HFFc6 (cell line): ENCODE measurements at regions not wholly inside any gene's neighbourhood (a gene's known extent, or its start where the extent isn't known, plus 50 kb on each side); places are given as distances from the start of the nearest gene placed in this dataset.
A peak's percentile ranks its signal among the peaks of the same experiment; 100 is the strongest.

Experiments
- DNase-seq: peaks from one replicate; pipeline ENCODE4 v3.0.0-alpha.2; 2018
- H3K27ac Mint-ChIP-seq: 2 replicates; pipeline ENCODE4 v1.8.0; 2020; ENCODE audit warnings: mild to moderate bottlenecking, mixed read lengths
- H3K27me3 Mint-ChIP-seq: 2 replicates; pipeline ENCODE4 v1.8.0; 2021; ENCODE audit warnings: mild to moderate bottlenecking, moderate library complexity, mixed read lengths; ENCODE audit not compliant: insufficient read depth
- H3K36me3 Mint-ChIP-seq: 2 replicates; pipeline ENCODE4 v1.8.0; 2021; ENCODE audit warnings: low read depth, mixed read lengths
- H3K4me1 Mint-ChIP-seq: 2 replicates; pipeline ENCODE4 v1.8.0; 2020; ENCODE audit warnings: low read depth, mixed read lengths
- H3K4me3 Mint-ChIP-seq: 2 replicates; pipeline ENCODE4 v1.8.0; 2020; ENCODE audit warnings: mild to moderate bottlenecking, moderate library complexity, mixed read lengths
- H3K9me3 Mint-ChIP-seq: 2 replicates; pipeline ENCODE4 v1.8.0; 2020; ENCODE audit warnings: mild to moderate bottlenecking, mixed read lengths
- CTCF ChIP-seq: fragments of 200-600 bp; sonication (generic); IDR thresholded peaks from 2 replicates; pipeline ENCODE4 v1.5.0; 2021; ENCODE audit warnings: antibody characterized with exemption, mild to moderate bottlenecking

GRCh38 chr4:23034731-23035130, 342.0 kb downstream of the GBA3 start:
- no peak for TF ChIP-seq CTCF
- no peak for DNase-seq
- Mint-ChIP-seq H3K9me3 (peaks cover 39% of the 10 kb centered on the region), H3K4me3 (no peak overlapping the region), H3K4me1 (no peaks in the 10 kb centered on the region), H3K27ac (no peak overlapping the region), H3K27me3 (no peaks in the 10 kb centered on the region), H3K36me3 (no peaks in the 10 kb centered on the region)

GRCh38 chr4:23033796-23034195, 341.1 kb downstream of the GBA3 start:
- Mint-ChIP-seq H3K36me3 (no peaks in the 10 kb centered on the region), H3K27me3 (no peaks in the 10 kb centered on the region), H3K4me1 (no peaks in the 10 kb centered on the region), H3K27ac (no peak overlapping the region), H3K9me3 (peaks cover 33% of the 10 kb centered on the region), H3K4me3 (no peak overlapping the region)
- no peak for TF ChIP-seq CTCF
- no peak for DNase-seq

GRCh38 chr4:23028875-23029274, 336.1 kb downstream of the GBA3 start:
- Mint-ChIP-seq H3K36me3 (no peaks in the 10 kb centered on the region), H3K27me3 (no peaks in the 10 kb centered on the region; the same call in 1 of the 2 replicates), H3K4me3 (no peak overlapping the region), H3K4me1 (no peaks in the 10 kb centered on the region), H3K9me3 (peaks cover 34% of the 10 kb centered on the region), H3K27ac (no peak overlapping the region)
- DNase-seq, result no peak
- TF ChIP-seq CTCF, result no peak

- peaks cover 47% of the 10 kb centered on the region for H3K9me3 Mint-ChIP-seq
- H3K27ac Mint-ChIP-seq, result no peak overlapping the region
- H3K4me1 Mint-ChIP-seq, result no peaks in the 10 kb centered on the region
- no peak overlapping the region for H3K4me3 Mint-ChIP-seq
- no peak for TF ChIP-seq CTCF
- DNase-seq, result no peak
- no peaks in the 10 kb centered on the region for H3K36me3 Mint-ChIP-seq
- no peaks in the 10 kb centered on the region; the same call in 1 of the 2 replicates for H3K27me3 Mint-ChIP-seq
These were observed 330.9 kb downstream of the GBA3 start for GRCh38 chr4:23023666-23024065.

GRCh38 chr4:23023121-23023520, 330.4 kb downstream of the GBA3 start:
- Mint-ChIP-seq H3K27me3 (no peaks in the 10 kb centered on the region; the same call in 1 of the 2 replicates), H3K27ac (no peak overlapping the region), H3K9me3 (peaks cover 47% of the 10 kb centered on the region), H3K4me3 (no peak overlapping the region), H3K4me1 (no peaks in the 10 kb centered on the region), H3K36me3 (no peaks in the 10 kb centered on the region)
- no peak for DNase-seq
- TF ChIP-seq CTCF, result no peak

- H3K27ac Mint-ChIP-seq, result no peak overlapping the region
- H3K4me3 Mint-ChIP-seq, result no peak overlapping the region
- H3K9me3 Mint-ChIP-seq, result peaks cover 42% of the 10 kb centered on the region
- no peaks in the 10 kb centered on the region for H3K36me3 Mint-ChIP-seq
- no peaks in the 10 kb centered on the region; the same call in 1 of the 2 replicates for H3K27me3 Mint-ChIP-seq
- peak; percentile 4 for DNase-seq
- no peak for TF ChIP-seq CTCF
- no peaks in the 10 kb centered on the region for H3K4me1 Mint-ChIP-seq
These were observed 329.3 kb downstream of the GBA3 start for GRCh38 chr4:23022032-23022431.
